ENCODE measurements at regions not wholly inside any gene's neighbourhood (a gene's known extent, or its start where the extent isn't known, plus 50 kb on each side); places are given as distances from the start of the nearest gene placed in this dataset.

DNA sequence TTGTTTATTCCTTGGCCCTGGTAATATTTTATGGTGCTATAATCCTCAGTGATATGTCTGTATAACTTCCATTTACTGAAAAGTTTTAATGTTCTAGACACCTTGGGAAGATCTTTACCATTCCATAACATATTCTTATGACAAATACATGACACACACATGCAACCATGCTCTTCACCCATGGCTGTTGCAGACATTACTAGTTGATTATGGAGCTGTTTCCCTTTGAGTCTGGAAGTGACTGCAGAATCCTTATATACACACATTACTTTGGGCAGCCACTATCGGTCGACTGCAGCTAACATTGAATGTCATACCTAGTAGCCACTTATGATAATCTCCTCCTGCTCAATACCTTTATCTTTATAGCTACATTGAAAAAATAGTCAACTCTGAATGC is 243.1 kb upstream of the ADAMTS9 start:
- Mint-ChIP-seq H3K4me3 (no peak overlapping the region), H3K27ac (no peak overlapping the region), H3K36me3 (no peaks in the 10 kb centered on the region), H3K27me3 (no peaks in the 10 kb centered on the region), H3K4me1 (no peaks in the 10 kb centered on the region), H3K9me3 (peaks cover 2 to 22% (median 9%) of the 10 kb centered on the region in 5 donors)
- H3K9me3 ChIP-seq (ENCODE audit: low read length) = no peaks in the 10 kb centered on the region
- H3K27me3 ChIP-seq (ENCODE audit: insufficient read depth, low read length, poor library complexity, severe bottlenecking) = no peaks in the 10 kb centered on the region
- H3K36me3 ChIP-seq (ENCODE audit: insufficient read depth, low read length) = no peaks in the 10 kb centered on the region
- no peak overlapping the region for H3K27ac ChIP-seq (ENCODE audit: low read depth, low read length)
- ChIA-PET POLR2A (no interaction called here), CTCF (no interaction called here)
- no peak overlapping the region for H3K4me3 ChIP-seq (ENCODE audit: low read length)
- no peaks in the 10 kb centered on the region for H3K4me1 ChIP-seq (ENCODE audit: insufficient read depth, low read length)
- DNase-seq = no peak

DNA sequence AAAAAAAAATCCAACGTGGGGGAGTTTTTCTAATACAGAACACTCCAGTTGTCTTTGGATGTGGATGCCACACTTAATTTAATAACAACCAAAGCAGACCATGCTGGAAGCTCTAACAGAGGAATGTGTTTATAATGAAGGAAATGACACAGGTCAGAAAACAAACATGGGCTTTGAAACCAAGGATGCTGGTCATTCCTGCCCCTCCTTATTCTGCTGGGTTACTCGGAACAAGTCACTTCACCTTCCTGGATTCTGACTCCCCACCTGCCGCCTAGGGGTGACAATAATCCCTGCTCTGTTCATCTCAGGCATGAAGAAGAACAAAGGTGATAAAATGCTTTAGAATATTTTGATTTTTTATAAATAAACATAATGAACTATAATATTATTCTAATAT is 240.9 kb upstream of the ADAMTS9 start:
- Mint-ChIP-seq H3K9me3 (peaks cover 2 to 16% (median 9%) of the 10 kb centered on the region in 5 donors), H3K4me3 (no peak overlapping the region), H3K4me1 (no peaks in the 10 kb centered on the region), H3K27ac (no peak overlapping the region), H3K27me3 (no peaks in the 10 kb centered on the region), H3K36me3 (no peaks in the 10 kb centered on the region)
- H3K27me3 ChIP-seq (ENCODE audit: insufficient read depth, low read length, poor library complexity, severe bottlenecking) = no peaks in the 10 kb centered on the region
- ChIA-PET POLR2A (no interaction called here), CTCF (no interaction called here)
- H3K4me3 ChIP-seq (ENCODE audit: low read length) = no peak overlapping the region
- no peaks in the 10 kb centered on the region for H3K36me3 ChIP-seq (ENCODE audit: insufficient read depth, low read length)
- no peaks in the 10 kb centered on the region for H3K9me3 ChIP-seq (ENCODE audit: low read length)
- DNase-seq = no peak
- no peaks in the 10 kb centered on the region for H3K4me1 ChIP-seq (ENCODE audit: insufficient read depth, low read length)
- H3K27ac ChIP-seq (ENCODE audit: low read depth, low read length) = no peak overlapping the region

DNA sequence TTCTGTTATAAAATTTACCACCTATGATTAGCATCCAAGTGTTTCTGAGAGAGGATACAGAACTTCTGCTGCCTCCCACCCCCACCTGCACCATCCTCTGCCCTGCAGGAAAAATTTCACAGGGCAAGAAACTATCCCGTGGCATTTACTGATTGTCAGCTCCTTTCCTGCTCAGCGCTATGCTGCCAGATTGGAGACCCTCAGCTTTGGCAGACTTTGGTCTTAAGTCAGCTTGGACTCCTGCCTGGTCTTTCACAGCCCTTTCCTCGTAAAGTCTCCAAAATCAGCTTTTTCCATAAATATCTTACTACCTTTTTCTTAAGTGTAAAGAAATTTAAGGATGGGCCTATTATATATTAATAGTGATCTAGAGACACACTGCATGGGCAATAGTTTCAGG is 239.9 kb upstream of the ADAMTS9 start:
- no peaks in the 10 kb centered on the region for H3K4me1 Mint-ChIP-seq
- CTCF ChIA-PET = no interaction called here
- no peaks in the 10 kb centered on the region for H3K27me3 Mint-ChIP-seq
- Histone ChIP-seq H3K36me3 (ENCODE audit: insufficient read depth, low read length) (no peaks in the 10 kb centered on the region), H3K9me3 (ENCODE audit: low read length) (no peaks in the 10 kb centered on the region), H3K4me3 (ENCODE audit: low read length) (no peak overlapping the region), H3K27ac (ENCODE audit: low read depth, low read length) (no peak overlapping the region), H3K27me3 (ENCODE audit: insufficient read depth, low read length, poor library complexity, severe bottlenecking) (no peaks in the 10 kb centered on the region), H3K4me1 (ENCODE audit: insufficient read depth, low read length) (no peaks in the 10 kb centered on the region)
- H3K9me3 Mint-ChIP-seq = peaks cover 0 to 10% (median 5%) of the 10 kb centered on the region in 5 donors
- H3K27ac Mint-ChIP-seq = no peak overlapping the region
- no peak overlapping the region for H3K4me3 Mint-ChIP-seq
- no peaks in the 10 kb centered on the region for H3K36me3 Mint-ChIP-seq
- POLR2A ChIA-PET = no interaction called here
- DNase-seq = no peak

DNA sequence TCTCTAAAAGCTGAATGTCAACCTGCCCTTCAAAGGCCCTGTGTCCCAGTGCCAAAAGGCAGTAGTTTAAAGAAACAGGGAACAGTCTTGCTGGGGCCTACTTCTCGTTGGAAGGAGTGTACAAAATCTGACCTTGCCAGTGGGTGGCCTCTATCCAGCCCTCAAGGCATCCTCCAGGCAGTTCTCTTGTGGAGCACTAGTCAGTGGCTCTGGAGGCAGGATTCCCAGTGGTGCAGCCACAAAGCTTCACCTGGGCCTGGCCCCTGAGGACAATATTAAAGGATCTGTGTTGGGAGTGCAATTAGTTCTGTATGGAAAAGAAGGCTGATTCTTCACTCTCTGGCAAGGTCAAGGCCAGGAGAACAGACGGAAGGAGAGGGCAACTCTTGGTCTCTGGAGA is 237.8 kb upstream of the ADAMTS9 start:
- Mint-ChIP-seq H3K27ac (no peak overlapping the region), H3K9me3 (peaks cover 0 to 3% (median 1%) of the 10 kb centered on the region in 5 donors), H3K36me3 (no peaks in the 10 kb centered on the region), H3K4me1 (no peaks in the 10 kb centered on the region), H3K27me3 (no peaks in the 10 kb centered on the region), H3K4me3 (no peak overlapping the region)
- H3K36me3 ChIP-seq (ENCODE audit: insufficient read depth, low read length) = no peaks in the 10 kb centered on the region
- no peaks in the 10 kb centered on the region for H3K9me3 ChIP-seq (ENCODE audit: low read length)
- no peak for DNase-seq
- no peaks in the 10 kb centered on the region for H3K27me3 ChIP-seq (ENCODE audit: insufficient read depth, low read length, poor library complexity, severe bottlenecking)
- no peak overlapping the region for H3K4me3 ChIP-seq (ENCODE audit: low read length)
- CTCF ChIA-PET = no interaction called here
- POLR2A ChIA-PET = no interaction called here
- no peaks in the 10 kb centered on the region for H3K4me1 ChIP-seq (ENCODE audit: insufficient read depth, low read length)
- no peak overlapping the region for H3K27ac ChIP-seq (ENCODE audit: low read depth, low read length)

DNA sequence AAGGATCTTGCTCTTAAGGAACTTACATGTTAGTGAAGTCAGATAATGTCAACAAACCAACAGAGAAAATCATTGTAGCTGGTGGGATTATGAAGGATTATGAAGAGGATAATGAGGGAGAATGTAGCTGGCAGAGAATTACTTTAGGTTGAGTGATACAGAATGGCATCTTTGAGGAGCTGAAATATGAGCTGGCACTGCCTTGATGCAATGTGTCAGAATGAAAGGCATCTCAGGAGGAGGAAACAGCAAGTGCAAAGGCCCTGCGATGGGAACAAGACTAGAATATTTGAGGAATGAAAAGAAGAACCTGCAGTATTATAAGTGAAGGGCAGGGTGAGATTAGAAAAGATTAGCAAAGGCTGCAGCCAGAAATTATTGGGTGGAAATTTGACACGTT is 237.2 kb upstream of the ADAMTS9 start:
- Histone ChIP-seq H3K9me3 (ENCODE audit: low read length) (no peaks in the 10 kb centered on the region), H3K27ac (ENCODE audit: low read depth, low read length) (no peak overlapping the region), H3K4me3 (ENCODE audit: low read length) (no peak overlapping the region), H3K27me3 (ENCODE audit: insufficient read depth, low read length, poor library complexity, severe bottlenecking) (no peaks in the 10 kb centered on the region), H3K4me1 (ENCODE audit: insufficient read depth, low read length) (no peaks in the 10 kb centered on the region), H3K36me3 (ENCODE audit: insufficient read depth, low read length) (no peaks in the 10 kb centered on the region)
- Mint-ChIP-seq H3K27me3 (no peaks in the 10 kb centered on the region), H3K9me3 (peaks cover 0 to 3% (median 1%) of the 10 kb centered on the region in 5 donors), H3K4me1 (no peaks in the 10 kb centered on the region), H3K27ac (no peak overlapping the region), H3K36me3 (no peaks in the 10 kb centered on the region), H3K4me3 (no peak overlapping the region)
- ChIA-PET POLR2A (no interaction called here), CTCF (no interaction called here)
- no peak for DNase-seq

DNA sequence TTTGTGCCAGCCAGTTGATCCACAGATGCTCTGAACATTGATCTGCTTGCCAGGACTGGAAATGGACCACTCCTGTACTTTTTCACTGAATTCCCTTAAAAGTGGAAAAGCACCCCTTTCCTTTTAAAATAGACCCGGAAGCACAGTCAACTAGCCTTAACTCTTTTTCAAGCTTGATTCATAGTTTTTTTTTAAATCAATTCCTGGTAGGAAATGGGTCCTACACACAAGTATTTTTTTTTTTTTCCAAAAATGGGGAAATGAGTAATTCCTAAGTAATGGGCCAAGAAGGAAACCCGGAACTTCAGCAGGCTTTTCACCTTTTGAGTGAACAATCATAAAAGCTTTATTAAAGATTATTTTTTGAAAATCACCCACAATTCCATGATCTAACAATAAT is 234.4 kb upstream of the ADAMTS9 start:
- Mint-ChIP-seq H3K27me3 (no peaks in the 10 kb centered on the region), H3K27ac (no peak overlapping the region), H3K9me3 (peaks cover 0 to 3% (median 1%) of the 10 kb centered on the region in 5 donors), H3K36me3 (no peaks in the 10 kb centered on the region), H3K4me3 (no peak overlapping the region), H3K4me1 (no peaks in the 10 kb centered on the region)
- POLR2A ChIA-PET = no interaction called here
- Histone ChIP-seq H3K27me3 (ENCODE audit: insufficient read depth, low read length, poor library complexity, severe bottlenecking) (no peaks in the 10 kb centered on the region), H3K4me3 (ENCODE audit: low read length) (no peak overlapping the region), H3K9me3 (ENCODE audit: low read length) (no peaks in the 10 kb centered on the region), H3K4me1 (ENCODE audit: insufficient read depth, low read length) (no peaks in the 10 kb centered on the region), H3K36me3 (ENCODE audit: insufficient read depth, low read length) (no peaks in the 10 kb centered on the region), H3K27ac (ENCODE audit: low read depth, low read length) (no peak overlapping the region)
- CTCF ChIA-PET = no interaction called here
- no peak for DNase-seq

DNA sequence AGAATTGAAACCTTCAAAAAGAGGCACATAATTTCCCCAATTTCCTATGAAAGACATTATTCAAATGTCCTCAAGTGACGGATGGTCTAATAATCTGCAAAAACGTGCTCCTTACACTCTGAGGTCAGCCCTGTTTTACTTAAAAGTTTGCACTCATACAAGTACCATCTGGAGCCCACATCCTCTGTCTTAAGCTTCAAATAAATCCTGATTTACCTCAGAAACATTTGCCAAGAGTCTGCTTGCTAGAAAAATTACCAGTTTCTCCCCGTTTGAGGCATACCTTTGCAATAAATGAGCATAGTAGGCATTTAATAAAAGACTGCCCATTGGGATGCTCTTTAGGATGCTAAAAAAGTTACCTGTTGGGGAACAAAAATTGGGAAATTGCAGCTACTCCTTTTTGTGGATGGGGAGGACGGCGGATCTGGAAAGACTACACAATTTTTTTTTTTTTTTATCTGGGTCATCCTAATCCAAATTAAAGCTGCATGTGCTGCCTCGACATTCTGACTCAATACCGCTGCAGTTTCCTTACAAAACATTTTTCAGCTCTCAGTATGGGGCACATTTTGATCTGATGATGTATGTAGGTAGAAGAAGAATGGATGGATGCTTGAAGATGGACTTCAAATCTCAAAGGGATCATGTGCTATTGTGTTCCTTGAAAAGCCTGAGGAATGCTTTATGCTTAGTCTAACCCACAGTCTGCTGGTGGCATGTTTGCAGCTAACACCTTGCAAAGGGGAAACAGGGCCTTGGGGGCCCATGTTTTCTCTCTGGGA is 233.7 kb upstream of the ADAMTS9 start:
- Mint-ChIP-seq H3K9me3 (peaks cover 0 to 3% (median 1%) of the 10 kb centered on the region in 5 donors), H3K4me3 (no peak overlapping the region), H3K36me3 (no peaks in the 10 kb centered on the region), H3K27me3 (no peaks in the 10 kb centered on the region), H3K27ac (no peak overlapping the region), H3K4me1 (no peaks in the 10 kb centered on the region)
- H3K4me1 ChIP-seq (ENCODE audit: insufficient read depth, low read length) = no peaks in the 10 kb centered on the region
- no peaks in the 10 kb centered on the region for H3K36me3 ChIP-seq (ENCODE audit: insufficient read depth, low read length)
- no peak overlapping the region for H3K27ac ChIP-seq (ENCODE audit: low read depth, low read length)
- no peaks in the 10 kb centered on the region for H3K9me3 ChIP-seq (ENCODE audit: low read length)
- ChIA-PET CTCF (no interaction called here), POLR2A (no interaction called here)
- no peaks in the 10 kb centered on the region for H3K27me3 ChIP-seq (ENCODE audit: insufficient read depth, low read length, poor library complexity, severe bottlenecking)
- DNase-seq = no peak
- H3K4me3 ChIP-seq (ENCODE audit: low read length) = no peak overlapping the region

DNA sequence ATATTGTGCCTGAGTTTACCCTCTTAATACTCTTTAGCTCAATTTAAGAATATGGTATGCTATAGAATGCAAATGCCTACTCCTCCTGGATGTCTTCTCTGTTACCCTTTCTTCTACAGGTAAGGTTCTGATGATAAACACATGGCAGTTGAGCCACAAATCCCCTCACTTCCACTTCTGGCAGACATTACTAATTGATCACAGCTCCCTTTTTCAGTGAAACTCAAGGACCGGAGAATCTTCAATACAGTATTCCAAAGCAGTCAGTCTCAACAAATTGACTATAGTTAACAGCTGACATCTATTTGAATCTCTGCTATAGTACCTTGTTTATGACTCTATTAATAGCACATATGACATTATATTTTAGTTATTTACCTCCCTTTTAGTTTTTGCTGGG is 232.1 kb upstream of the ADAMTS9 start:
- no peaks in the 10 kb centered on the region for H3K4me1 ChIP-seq (ENCODE audit: insufficient read depth, low read length)
- Mint-ChIP-seq H3K36me3 (no peaks in the 10 kb centered on the region), H3K27ac (no peak overlapping the region), H3K4me3 (no peak overlapping the region), H3K27me3 (no peaks in the 10 kb centered on the region), H3K4me1 (no peaks in the 10 kb centered on the region), H3K9me3 (peaks cover 0 to 4% (median 1%) of the 10 kb centered on the region in 5 donors)
- no peaks in the 10 kb centered on the region for H3K9me3 ChIP-seq (ENCODE audit: low read length)
- CTCF ChIA-PET = no interaction called here
- no peak overlapping the region for H3K27ac ChIP-seq (ENCODE audit: low read depth, low read length)
- POLR2A ChIA-PET = no interaction called here
- no peaks in the 10 kb centered on the region for H3K36me3 ChIP-seq (ENCODE audit: insufficient read depth, low read length)
- no peak for DNase-seq
- no peak overlapping the region for H3K4me3 ChIP-seq (ENCODE audit: low read length)
- no peaks in the 10 kb centered on the region for H3K27me3 ChIP-seq (ENCODE audit: insufficient read depth, low read length, poor library complexity, severe bottlenecking)

DNA sequence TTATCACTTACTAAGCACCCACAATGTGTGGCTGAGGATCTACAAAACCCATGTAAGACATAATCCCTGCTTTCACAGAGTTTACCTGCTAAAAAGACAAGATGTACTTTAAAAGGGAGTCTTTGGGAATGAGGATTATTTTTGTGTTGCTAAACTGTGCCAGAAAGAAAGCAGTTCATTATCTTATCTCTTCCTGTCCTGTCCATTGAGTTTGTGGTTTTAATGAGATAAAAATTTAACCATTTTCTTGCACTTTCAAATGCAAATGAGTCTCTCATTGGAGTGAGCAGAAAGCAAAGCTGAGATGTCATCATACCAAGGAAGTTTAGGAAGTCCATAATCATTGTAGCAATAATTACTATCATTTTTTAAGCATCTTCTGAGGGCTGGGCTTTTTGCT is 231.2 kb upstream of the ADAMTS9 start:
- no peaks in the 10 kb centered on the region for H3K27me3 Mint-ChIP-seq
- H3K9me3 Mint-ChIP-seq = peaks cover 0 to 7% (median 1%) of the 10 kb centered on the region in 5 donors
- DNase-seq = no peak
- no peaks in the 10 kb centered on the region for H3K27me3 ChIP-seq (ENCODE audit: insufficient read depth, low read length, poor library complexity, severe bottlenecking)
- H3K4me3 Mint-ChIP-seq = no peak overlapping the region
- H3K36me3 ChIP-seq (ENCODE audit: insufficient read depth, low read length) = no peaks in the 10 kb centered on the region
- CTCF ChIA-PET = no interaction called here
- H3K9me3 ChIP-seq (ENCODE audit: low read length) = no peaks in the 10 kb centered on the region
- H3K4me1 Mint-ChIP-seq = no peaks in the 10 kb centered on the region
- no peaks in the 10 kb centered on the region for H3K36me3 Mint-ChIP-seq
- H3K4me1 ChIP-seq (ENCODE audit: insufficient read depth, low read length) = no peaks in the 10 kb centered on the region
- POLR2A ChIA-PET = no interaction called here
- no peak overlapping the region for H3K4me3 ChIP-seq (ENCODE audit: low read length)
- no peak overlapping the region for H3K27ac Mint-ChIP-seq
- H3K27ac ChIP-seq (ENCODE audit: low read depth, low read length) = no peak overlapping the region
